ENCODE measurements at regions not wholly inside any gene's neighbourhood (a gene's known extent, or its start where the extent isn't known, plus 50 kb on each side); places are given as distances from the start of the nearest gene placed in this dataset.

DNA sequence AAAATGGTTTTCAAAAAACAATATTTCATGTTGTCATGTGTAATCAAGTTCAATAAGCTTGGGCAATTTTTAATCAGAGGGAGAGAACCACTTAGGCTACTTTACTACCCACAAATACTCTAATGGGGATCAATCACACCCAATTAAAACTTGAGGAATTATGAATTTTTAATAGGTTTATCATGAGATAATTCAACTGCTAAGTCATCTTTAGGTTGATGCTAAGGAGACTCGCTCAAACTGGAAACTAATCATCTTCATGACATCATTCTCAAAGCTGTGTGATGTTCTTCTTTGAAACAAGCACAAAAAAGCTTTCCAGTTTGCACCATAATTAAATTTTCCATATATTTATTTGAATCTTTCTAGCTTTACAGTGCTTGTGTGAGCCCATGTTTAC lies 867.5 kb downstream of the MAT2B start:
- Histone ChIP-seq H3K4me2 (ENCODE audit: low read length) (no peak overlapping the region), H3K9ac (ENCODE audit: low read depth, low read length) (no peak overlapping the region), H3K9me3 (replicated peaks; ENCODE audit: low read length) (no peaks in the 10 kb centered on the region), H3K4me1 (ENCODE audit: control insufficient read depth, insufficient read depth, low read length) (no peaks in the 10 kb centered on the region), H3K36me3 (ENCODE audit: insufficient read depth, low read length) (no peaks in the 10 kb centered on the region), H3K4me3 (ENCODE audit: low read length) (no peak overlapping the region), H3K27me3 (ENCODE audit: control insufficient read depth, insufficient read depth, low read length) (no peaks in the 10 kb centered on the region)

DNA sequence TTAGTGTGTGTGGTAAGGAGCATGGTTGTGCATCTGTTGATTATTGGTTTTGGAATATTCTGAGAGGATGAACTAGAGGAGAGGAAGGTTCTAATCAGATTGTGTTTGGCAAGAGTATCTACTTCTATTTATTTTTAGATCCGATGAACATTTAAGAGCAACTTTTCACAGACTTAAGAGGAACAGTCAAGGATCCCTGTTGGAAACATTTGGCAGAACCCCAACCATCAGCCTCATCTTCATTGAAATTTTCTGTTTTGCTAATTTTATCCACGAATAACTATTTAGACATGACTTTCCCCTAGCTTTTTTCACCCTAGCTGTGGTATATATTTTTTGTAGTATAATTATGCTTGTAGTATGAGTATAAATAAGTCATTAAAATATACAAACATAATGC lies 868.5 kb downstream of the MAT2B start:
- Histone ChIP-seq H3K9me3 (replicated peaks; ENCODE audit: low read length) (no peaks in the 10 kb centered on the region), H3K9ac (ENCODE audit: low read depth, low read length) (no peak overlapping the region), H3K36me3 (ENCODE audit: insufficient read depth, low read length) (no peaks in the 10 kb centered on the region), H3K4me1 (ENCODE audit: control insufficient read depth, insufficient read depth, low read length) (no peaks in the 10 kb centered on the region), H3K4me3 (ENCODE audit: low read length) (no peak overlapping the region), H3K27me3 (ENCODE audit: control insufficient read depth, insufficient read depth, low read length) (no peaks in the 10 kb centered on the region), H3K4me2 (ENCODE audit: low read length) (no peak overlapping the region)

DNA sequence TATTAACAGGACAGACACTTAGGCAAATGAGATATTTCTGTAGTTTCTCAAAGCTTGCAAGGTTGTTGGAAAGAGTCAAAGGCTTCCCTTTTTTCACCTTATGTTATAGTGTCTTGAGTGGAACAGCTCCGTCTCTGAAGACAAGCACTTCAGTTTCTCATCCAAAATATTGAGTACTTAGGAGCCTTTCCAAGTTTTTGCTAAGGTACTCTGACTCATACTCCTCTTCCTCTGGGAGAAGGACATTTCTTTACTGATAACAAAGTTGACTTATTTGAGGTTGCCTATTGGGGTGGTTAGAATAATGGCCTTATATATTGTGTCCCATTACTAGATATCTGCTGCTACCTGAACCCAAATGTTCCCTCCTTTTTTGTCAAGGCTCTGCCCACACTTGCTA lies 869.6 kb downstream of the MAT2B start:
- no peaks in the 10 kb centered on the region for H3K27me3 ChIP-seq (ENCODE audit: control insufficient read depth, insufficient read depth, low read length)
- H3K4me1 ChIP-seq (ENCODE audit: control insufficient read depth, insufficient read depth, low read length): no peaks in the 10 kb centered on the region
- no peaks in the 10 kb centered on the region for H3K9me3 ChIP-seq (replicated peaks; ENCODE audit: low read length)
- no peaks in the 10 kb centered on the region for H3K36me3 ChIP-seq (ENCODE audit: insufficient read depth, low read length)
- no peak overlapping the region for H3K9ac ChIP-seq (ENCODE audit: low read depth, low read length)
- H3K4me2 ChIP-seq (ENCODE audit: low read length): no peak overlapping the region
- H3K4me3 ChIP-seq (ENCODE audit: low read length): no peak overlapping the region

DNA sequence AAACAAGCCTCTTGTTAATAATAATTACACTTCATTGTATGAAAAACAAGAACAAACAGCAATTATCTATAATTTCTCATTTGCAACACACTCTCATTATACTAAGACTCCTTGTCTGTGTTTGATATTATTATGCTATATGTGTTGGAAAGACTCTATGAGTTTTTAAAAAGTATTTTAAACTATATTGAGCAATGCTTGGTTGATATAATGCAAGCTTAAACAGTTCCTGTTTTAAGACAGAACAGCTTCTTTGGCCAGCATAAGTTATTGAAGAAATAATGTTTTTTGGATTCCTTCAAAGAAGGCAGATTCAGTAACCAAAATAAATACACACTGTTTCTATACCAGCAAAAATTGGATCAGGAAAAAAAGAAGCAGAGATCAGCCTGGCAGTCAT lies 871.4 kb downstream of the MAT2B start:
- no peak overlapping the region for H3K4me3 ChIP-seq (ENCODE audit: low read length)
- no peak overlapping the region for H3K4me2 ChIP-seq (ENCODE audit: low read length)
- no peaks in the 10 kb centered on the region for H3K27me3 ChIP-seq (ENCODE audit: control insufficient read depth, insufficient read depth, low read length)
- H3K4me1 ChIP-seq (ENCODE audit: control insufficient read depth, insufficient read depth, low read length): no peaks in the 10 kb centered on the region
- H3K9me3 ChIP-seq (replicated peaks; ENCODE audit: low read length): no peaks in the 10 kb centered on the region
- no peaks in the 10 kb centered on the region for H3K36me3 ChIP-seq (ENCODE audit: insufficient read depth, low read length)
- H3K9ac ChIP-seq (ENCODE audit: low read depth, low read length): no peak overlapping the region

GRCh38 chr5:164377746-164378145 lies 872.3 kb downstream of the MAT2B start:
- H3K9ac ChIP-seq (ENCODE audit: low read depth, low read length): no peak overlapping the region
- H3K4me1 ChIP-seq (ENCODE audit: control insufficient read depth, insufficient read depth, low read length): no peaks in the 10 kb centered on the region
- H3K4me3 ChIP-seq (ENCODE audit: low read length): no peak overlapping the region
- no peaks in the 10 kb centered on the region for H3K36me3 ChIP-seq (ENCODE audit: insufficient read depth, low read length)
- H3K4me2 ChIP-seq (ENCODE audit: low read length): no peak overlapping the region
- H3K27me3 ChIP-seq (ENCODE audit: control insufficient read depth, insufficient read depth, low read length): no peaks in the 10 kb centered on the region
- no peaks in the 10 kb centered on the region for H3K9me3 ChIP-seq (replicated peaks; ENCODE audit: low read length)

GRCh38 chr5:164383662-164384061 lies 878.2 kb downstream of the MAT2B start:
- Histone ChIP-seq H3K27me3 (ENCODE audit: control insufficient read depth, insufficient read depth, low read length) (no peaks in the 10 kb centered on the region), H3K4me3 (ENCODE audit: low read length) (no peak overlapping the region), H3K9ac (ENCODE audit: low read depth, low read length) (no peak overlapping the region), H3K9me3 (replicated peaks; ENCODE audit: low read length) (no peaks in the 10 kb centered on the region), H3K4me1 (ENCODE audit: control insufficient read depth, insufficient read depth, low read length) (no peaks in the 10 kb centered on the region), H3K36me3 (ENCODE audit: insufficient read depth, low read length) (no peaks in the 10 kb centered on the region), H3K4me2 (ENCODE audit: low read length) (no peak overlapping the region)

GRCh38 chr5:164392531-164392930 lies 887.1 kb downstream of the MAT2B start:
- H3K4me1 ChIP-seq (ENCODE audit: control insufficient read depth, insufficient read depth, low read length): no peaks in the 10 kb centered on the region
- no peaks in the 10 kb centered on the region for H3K36me3 ChIP-seq (ENCODE audit: insufficient read depth, low read length)
- no peak overlapping the region for H3K4me2 ChIP-seq (ENCODE audit: low read length)
- no peaks in the 10 kb centered on the region for H3K27me3 ChIP-seq (ENCODE audit: control insufficient read depth, insufficient read depth, low read length)
- no peak overlapping the region for H3K9ac ChIP-seq (ENCODE audit: low read depth, low read length)
- H3K4me3 ChIP-seq (ENCODE audit: low read length): no peak overlapping the region
- H3K9me3 ChIP-seq (replicated peaks; ENCODE audit: low read length): no peaks in the 10 kb centered on the region

DNA sequence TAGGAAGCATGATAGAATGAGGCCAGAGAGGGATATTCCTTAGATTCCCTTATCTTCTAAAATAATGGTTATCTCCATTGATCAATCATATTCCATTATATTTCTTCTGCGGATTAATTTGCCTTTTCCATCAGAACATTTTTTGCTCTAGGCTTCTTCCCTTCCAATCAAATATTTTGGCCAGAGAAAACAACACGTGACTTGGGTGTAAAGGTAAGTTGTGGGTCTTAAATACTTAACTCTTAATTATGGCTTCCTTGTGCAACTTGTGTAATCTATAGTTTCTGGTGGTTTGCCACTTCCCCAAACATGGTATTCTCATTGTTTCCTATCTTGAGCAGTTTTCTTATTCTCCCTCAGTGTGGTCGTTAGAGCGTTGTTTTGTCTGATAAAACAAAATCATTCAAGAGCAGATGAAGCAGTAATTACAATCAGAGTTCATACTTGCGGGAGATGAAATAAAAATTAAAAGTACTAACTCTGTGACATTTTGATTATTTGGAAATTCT lies 889.3 kb downstream of the MAT2B start:
- no peaks in the 10 kb centered on the region for H3K27me3 ChIP-seq (ENCODE audit: control insufficient read depth, insufficient read depth, low read length)
- no peaks in the 10 kb centered on the region for H3K36me3 ChIP-seq (ENCODE audit: insufficient read depth, low read length)
- no peak overlapping the region for H3K4me2 ChIP-seq (ENCODE audit: low read length)
- no peaks in the 10 kb centered on the region for H3K4me1 ChIP-seq (ENCODE audit: control insufficient read depth, insufficient read depth, low read length)
- H3K9me3 ChIP-seq (replicated peaks; ENCODE audit: low read length): no peaks in the 10 kb centered on the region
- H3K9ac ChIP-seq (ENCODE audit: low read depth, low read length): no peak overlapping the region
- no peak overlapping the region for H3K4me3 ChIP-seq (ENCODE audit: low read length)

DNA sequence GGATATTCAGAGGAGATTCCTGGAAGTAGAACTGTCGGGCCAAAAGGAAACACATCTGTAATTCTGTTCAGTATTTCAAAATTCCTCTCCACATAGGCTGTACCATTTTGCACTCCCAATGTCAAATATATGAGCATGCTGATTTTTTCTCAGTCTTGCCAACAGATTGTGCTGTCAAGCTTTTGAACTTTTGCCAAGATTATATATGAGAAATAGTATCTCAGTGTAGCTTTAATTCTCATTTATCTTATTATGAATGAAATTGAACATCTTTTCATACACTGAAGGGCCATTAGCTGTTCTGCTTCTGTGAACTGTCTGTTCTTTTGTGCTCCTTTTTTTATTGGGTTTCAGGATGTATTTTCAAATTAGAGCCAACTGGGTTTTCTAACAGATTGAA lies 907.1 kb downstream of the MAT2B start:
- Histone ChIP-seq H3K36me3 (ENCODE audit: insufficient read depth, low read length) (no peaks in the 10 kb centered on the region), H3K4me2 (ENCODE audit: low read length) (no peak overlapping the region), H3K9ac (ENCODE audit: low read depth, low read length) (no peak overlapping the region), H3K4me1 (ENCODE audit: control insufficient read depth, insufficient read depth, low read length) (no peaks in the 10 kb centered on the region), H3K9me3 (replicated peaks; ENCODE audit: low read length) (no peaks in the 10 kb centered on the region), H3K4me3 (ENCODE audit: low read length) (no peak overlapping the region), H3K27me3 (ENCODE audit: control insufficient read depth, insufficient read depth, low read length) (no peaks in the 10 kb centered on the region)

DNA sequence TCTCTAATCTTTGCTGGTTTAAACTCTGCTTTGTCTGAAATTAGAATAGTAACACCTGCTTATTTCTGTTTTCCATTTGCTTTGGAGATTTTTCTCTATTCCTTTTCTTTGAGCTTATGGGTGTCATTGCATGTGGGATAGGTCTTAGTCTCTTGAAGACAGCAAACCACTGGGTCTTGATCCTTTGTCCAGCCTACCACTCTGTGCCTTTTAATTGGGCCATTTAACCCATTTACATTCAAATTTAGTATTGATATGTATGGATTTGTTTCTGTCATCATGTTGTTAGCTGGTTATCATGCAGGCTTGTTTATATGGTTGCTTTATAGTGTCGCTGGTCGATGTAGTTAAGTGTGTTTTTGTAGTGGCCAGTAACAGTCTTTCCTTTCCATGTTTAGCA lies 914.7 kb downstream of the MAT2B start:
- H3K9me3 ChIP-seq (replicated peaks; ENCODE audit: low read length): no peaks in the 10 kb centered on the region
- H3K27me3 ChIP-seq (ENCODE audit: control insufficient read depth, insufficient read depth, low read length): no peaks in the 10 kb centered on the region
- no peak overlapping the region for H3K4me3 ChIP-seq (ENCODE audit: low read length)
- H3K4me1 ChIP-seq (ENCODE audit: control insufficient read depth, insufficient read depth, low read length): no peaks in the 10 kb centered on the region
- H3K36me3 ChIP-seq (ENCODE audit: insufficient read depth, low read length): no peaks in the 10 kb centered on the region
- H3K4me2 ChIP-seq (ENCODE audit: low read length): no peak overlapping the region
- no peak overlapping the region for H3K9ac ChIP-seq (ENCODE audit: low read depth, low read length)

GRCh38 chr5:164422400-164422799 lies 917.0 kb downstream of the MAT2B start:
- no peak overlapping the region for H3K4me3 ChIP-seq (ENCODE audit: low read length)
- H3K9me3 ChIP-seq (replicated peaks; ENCODE audit: low read length): no peaks in the 10 kb centered on the region
- H3K27me3 ChIP-seq (ENCODE audit: control insufficient read depth, insufficient read depth, low read length): no peaks in the 10 kb centered on the region
- H3K4me1 ChIP-seq (ENCODE audit: control insufficient read depth, insufficient read depth, low read length): no peaks in the 10 kb centered on the region
- H3K36me3 ChIP-seq (ENCODE audit: insufficient read depth, low read length): no peaks in the 10 kb centered on the region
- H3K9ac ChIP-seq (ENCODE audit: low read depth, low read length): no peak overlapping the region
- no peak overlapping the region for H3K4me2 ChIP-seq (ENCODE audit: low read length)

- Histone ChIP-seq H3K4me2 (ENCODE audit: low read length) (no peak overlapping the region), H3K27me3 (ENCODE audit: control insufficient read depth, insufficient read depth, low read length) (no peaks in the 10 kb centered on the region), H3K9ac (ENCODE audit: low read depth, low read length) (no peak overlapping the region), H3K4me3 (ENCODE audit: low read length) (no peak overlapping the region), H3K9me3 (replicated peaks; ENCODE audit: low read length) (no peaks in the 10 kb centered on the region), H3K36me3 (ENCODE audit: insufficient read depth, low read length) (no peaks in the 10 kb centered on the region), H3K4me1 (ENCODE audit: control insufficient read depth, insufficient read depth, low read length) (no peaks in the 10 kb centered on the region)
Measured at GRCh38 chr5:164431634-164432304, 926.4 kb downstream of the MAT2B start.
